Dedifferentiated amniotic fluid mesenchymal stem cell (primary cell): ENCODE measurements at regions not wholly inside any gene's neighbourhood (a gene's known extent, or its start where the extent isn't known, plus 50 kb on each side); places are given as distances from the start of the nearest gene placed in this dataset.
A peak's percentile ranks its signal among the peaks of the same experiment; 100 is the strongest.

Experiments used
- DNase-seq: peaks from one replicate; pipeline ENCODE4 v3.0.0-alpha.2; 2016; ENCODE audit errors: extremely low spot score

DNA sequence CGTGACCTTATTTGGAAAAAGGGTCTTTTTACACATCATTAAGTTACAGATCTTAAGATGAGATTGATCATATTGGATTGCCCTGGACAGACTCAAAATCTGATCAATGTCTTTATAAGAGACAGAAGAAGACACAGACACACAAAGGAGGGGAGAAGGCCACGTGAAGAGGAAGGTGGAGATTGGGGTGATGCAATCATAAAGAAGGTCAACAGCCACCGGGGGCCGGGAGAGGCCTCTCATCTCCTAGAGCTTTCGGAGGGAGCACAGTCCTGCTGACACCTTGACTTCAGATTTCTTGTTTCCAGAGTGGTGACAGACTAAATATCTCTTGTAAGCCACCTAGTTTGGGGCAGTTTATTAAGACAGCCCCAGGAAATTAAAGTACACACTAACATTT lies 204.6 kb upstream of the CSF3R start:
- DNase-seq: no peak

DNA sequence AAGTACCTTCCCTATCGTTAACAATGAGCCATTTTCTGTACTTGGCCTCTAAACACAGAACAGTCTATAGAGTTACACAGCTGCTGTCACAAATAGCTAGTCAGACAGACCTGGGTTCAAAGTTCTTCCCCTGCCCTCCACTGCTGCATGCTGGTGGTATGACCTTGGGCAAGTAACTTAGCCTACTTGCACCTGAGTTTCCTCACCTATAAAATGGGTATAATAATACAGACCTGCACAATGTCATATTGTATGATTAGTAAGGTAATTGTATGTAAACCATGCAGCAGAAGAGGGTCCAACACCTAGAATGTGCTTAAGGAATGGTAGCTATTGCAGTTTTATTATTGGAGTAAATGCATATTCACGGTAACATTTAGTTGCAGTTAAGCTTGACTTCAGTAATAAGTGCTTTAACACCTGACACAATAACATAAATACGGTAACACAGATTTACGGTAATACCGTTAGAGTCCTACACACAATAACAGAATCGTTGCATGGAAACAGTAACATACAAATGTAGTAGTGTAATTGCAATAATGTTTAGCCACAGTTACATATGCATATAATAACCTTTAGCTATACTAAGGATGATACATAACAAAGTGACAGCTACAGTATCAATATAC lies 193.3 kb upstream of the CSF3R start:
- DNase-seq: no peak

DNA sequence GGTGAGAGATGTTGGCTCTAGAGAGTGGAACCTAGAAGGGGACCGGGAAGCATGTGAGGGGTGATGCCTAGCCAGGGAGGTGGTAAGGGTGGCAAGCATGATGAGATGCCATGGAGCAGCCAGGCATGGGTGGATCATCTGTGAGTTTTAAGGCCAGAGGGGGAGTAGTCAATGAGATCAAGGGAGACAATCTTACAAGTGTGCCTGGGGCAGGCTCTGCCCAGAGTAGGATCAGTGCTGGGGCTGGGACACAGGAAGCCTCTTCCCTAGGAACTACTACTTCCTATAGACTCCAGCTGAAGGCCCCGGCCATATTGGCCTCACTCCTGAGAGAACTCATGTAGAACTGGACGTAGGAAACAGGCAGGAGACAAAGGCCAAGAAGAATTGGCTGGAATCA lies 192.4 kb upstream of the CSF3R start:
- DNase-seq: no peak

DNA sequence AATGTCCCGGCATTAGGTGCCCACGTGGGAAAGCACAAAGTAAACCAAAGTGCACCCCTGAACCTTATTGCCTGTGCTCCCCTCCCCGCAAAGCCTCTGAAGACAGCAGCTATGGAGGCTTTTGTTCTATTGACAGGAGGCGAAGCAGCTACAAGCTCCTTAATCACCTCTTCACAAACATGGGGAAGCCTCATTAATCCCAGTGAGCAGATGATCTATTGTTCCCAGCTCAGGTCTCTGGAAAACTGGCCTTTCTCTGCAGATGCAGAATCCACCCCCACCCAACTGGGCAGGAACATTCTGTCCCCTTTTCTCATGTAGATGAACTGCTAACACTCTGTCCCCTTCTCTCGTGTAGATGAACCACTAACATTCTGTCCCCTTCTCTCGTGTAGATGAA lies 190.5 kb upstream of the CSF3R start:
- no peak for DNase-seq

DNA sequence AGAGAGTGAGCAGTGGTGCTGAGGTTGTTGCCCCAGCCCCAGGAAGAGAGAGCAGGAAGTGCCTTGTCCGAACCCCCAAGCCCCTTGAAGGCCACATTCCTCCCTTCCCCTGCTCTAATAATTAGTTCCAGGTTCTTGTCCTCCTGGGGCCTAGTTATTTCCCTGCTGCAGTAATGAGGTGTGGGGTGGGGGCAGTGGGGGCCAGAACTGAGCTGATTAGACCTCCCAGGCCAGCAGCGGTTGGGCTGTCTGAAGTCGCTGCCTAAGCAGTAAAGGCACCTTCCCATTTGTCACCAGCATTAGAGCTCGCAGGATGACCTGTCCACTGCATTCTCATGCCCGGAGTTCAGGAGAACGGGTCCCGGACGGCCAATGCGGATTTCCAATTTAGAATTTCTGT lies 186.5 kb upstream of the CSF3R start:
- DNase-seq: no peak

DNA sequence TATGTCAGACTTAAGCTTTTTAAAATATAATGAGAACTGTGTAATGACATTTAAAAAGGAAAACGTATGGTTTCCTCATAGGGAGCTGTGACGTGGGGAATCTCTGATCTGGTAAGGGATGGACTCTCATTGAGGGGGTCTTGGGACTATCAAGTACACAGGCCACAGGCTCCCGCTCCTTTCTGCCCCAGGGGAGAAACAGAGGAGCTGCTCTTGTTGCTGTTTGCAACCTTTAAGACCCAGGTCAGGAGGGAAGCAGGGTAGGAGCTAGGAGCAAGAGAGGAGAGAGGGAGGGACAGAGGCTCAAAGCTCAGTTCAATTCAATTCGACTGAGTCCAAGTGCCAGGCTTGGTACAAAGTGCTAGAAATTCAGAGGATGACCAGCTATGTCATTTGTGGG lies 185.1 kb upstream of the CSF3R start:
- no peak for DNase-seq

DNA sequence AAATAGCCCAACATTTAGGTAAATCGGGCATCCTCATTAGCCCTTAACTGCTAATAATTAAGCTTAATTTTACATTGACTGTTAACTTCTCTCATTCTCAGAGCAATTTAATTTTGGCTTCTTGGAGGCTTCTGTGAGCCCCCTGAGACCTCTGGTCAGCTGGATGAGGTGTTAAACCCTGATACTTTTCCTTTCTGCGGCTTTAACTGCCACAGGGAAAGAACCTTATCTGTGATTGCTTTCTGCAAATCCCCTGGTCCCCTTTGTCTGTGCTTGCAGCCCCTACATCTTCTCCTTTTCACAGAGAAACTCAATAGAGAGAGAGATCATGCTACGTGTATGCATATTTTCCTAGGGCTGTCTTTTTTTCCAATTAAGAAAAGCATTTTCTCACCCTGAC lies 184.5 kb upstream of the CSF3R start:
- DNase-seq: no peak

DNA sequence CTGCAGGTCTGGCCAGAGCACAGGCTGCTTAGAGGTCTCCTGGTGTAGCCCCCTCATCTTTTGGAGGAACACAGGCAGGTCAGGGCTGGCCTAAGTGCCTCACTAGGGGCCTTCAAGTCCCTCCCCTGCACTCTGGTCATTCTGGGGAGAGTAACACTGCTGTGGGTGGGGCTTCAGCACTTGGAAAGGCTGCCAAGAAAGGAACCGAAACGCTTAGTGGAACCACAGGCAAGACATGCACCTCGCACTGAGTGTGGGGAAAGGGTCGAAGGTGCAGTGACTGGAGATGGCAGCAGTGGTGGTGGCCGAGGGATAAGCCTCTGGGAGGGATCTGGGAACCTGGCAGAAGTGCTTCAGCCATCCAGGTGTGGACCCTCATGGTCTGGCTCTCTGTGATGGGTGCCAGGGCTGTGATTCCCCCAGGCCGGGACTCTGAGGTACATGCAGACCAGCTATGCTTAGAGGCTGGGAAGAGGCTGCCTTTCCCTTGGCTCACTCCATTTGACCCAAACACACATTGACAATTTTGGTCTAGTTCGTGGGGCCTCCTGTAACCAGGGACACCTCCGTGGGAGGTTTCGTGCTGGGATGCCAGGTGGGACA lies 182.9 kb upstream of the CSF3R start:
- no peak for DNase-seq

DNA sequence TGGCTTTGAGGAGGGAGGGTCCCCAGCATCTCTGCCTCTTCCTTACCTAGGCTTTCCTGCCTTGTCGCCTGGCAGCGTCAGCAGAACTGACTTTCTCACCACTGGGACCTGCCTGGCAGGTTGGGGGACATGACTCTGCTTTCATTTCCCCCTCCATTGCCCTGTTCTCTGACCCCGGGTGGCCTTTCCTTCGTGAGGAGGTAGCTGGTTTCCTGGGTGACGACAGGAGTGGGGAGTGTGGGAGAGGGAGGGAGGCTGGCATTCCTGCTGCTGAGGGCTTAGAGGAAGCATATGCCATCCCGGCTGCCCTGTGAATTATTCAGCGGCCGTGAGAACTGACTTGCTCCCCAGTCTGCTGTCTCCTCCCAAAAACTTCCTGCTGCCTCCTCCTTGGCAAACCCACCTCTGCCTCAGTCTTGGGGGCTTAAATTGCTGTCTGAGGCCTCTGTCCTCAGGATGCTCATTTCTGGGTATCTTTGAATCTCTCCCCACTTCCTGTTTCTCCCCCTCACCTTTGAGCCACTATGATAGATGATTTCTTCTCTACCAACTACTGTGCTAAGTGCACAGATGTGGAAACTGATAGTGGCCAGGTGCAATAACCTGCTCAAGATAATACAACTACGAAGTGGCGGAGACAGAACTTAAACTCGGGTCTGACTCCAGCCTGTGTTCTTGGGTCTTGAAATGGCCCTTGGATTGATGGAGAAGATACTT lies 182.0 kb upstream of the CSF3R start:
- no peak for DNase-seq

DNA sequence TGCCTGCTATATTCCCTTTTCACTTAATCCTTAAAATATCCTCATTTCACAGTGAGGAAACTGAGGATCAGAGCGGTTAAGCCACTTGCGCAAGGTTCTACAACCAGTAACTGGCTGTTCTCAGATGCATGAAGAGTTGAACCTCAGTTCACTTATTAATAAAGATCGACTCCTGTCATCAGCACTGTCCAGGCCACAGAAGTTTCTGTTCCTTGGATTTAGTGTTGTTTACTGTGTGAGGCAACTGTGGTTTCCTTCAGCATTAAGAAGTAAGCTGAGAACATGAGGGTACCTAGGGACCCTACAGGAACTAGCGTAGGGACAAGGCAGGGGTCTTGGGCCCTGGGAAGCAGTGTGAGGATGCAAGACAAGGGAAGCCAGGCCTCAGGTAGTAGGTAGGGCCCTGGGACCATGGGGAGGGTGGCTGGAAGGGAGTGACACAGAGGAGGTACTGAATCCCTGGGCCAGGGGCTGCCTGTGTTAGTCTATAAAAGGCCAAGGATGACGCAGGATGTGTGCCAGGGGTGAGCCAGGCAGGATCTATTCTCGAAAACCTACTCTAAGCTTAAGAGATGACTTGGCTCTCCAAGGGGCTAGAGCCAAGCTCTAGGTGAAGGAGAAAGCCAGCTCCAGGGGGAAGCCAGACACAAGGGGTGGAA lies 181.2 kb upstream of the CSF3R start:
- DNase-seq: no peak

DNA sequence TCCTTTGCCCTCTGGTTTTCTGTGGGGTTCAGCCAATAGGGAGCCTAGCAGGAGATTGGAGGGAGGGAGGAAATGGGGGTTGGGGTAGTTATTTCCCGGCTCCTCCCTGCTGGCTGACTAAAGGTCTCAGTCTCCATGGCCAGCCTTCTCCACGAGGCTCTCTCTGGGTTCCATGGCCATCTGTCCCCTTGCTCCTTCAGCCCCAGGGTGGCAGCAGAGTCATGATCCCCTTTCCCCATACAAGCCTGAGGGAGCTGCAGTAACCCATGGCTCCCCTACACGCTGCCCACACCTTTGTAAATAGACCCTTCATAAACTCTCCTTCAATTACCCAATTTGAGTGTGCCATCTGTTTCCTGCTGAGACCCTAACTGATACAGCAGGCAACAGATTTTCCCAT lies 176.1 kb upstream of the CSF3R start:
- DNase-seq: no peak

DNA sequence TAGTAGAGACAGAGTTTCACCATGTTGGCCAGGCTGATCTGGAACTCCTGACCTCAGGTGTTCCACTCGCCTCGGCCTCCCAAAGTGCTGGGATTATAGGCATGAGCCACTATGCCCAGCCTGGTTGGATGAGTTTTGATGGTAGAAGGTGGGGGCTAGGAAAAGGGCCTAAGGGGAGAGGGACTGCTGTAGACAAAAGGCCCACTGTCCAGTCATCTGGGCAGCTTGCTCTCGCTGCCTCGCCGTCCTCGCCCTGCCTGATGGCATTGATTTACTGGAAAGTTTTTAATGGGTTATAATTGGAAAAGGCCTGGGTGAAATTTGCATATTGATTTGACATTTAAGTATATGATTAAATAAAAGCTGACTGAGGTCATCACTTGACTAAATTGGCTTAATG lies 175.1 kb upstream of the CSF3R start:
- DNase-seq: no peak

DNA sequence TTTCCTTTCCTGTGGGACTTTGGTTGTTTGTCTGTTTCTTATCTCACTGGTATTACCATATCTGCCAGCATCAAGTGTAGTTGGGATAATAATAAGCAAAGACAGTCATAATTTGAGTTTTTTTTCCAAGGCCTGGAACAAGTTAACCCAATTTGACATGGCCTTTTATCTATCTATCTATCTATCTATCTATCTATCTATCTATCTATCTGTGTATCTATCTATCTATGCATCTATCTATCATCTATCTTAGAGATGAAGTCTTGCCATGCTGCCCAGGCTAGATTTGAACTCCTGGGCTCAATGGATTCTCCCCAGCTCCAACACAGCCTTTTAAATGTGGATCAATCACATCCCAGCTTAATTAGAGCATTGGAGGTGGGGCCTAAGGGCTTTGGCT lies 174.1 kb upstream of the CSF3R start:
- no peak for DNase-seq

DNA sequence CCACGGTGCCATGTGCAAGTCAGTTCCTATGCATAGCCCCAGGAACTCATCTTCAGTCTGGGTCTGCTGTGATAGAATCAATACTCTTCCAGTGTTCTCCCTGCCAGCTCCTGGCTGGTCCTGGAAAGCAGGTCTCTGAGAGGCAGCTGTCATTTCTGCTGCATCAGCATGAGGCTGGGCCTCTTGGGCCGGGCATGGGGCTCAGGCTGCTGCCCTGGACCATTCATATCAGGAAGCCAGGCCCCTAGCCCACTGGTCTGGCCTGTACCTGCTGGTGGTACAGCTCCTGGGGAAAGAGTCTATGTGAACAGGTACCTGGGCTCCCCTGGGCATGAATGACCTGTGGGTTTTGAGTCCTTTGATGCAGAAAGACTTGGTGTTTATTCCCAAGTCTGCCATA lies 173.6 kb upstream of the CSF3R start:
- DNase-seq: no peak

DNA sequence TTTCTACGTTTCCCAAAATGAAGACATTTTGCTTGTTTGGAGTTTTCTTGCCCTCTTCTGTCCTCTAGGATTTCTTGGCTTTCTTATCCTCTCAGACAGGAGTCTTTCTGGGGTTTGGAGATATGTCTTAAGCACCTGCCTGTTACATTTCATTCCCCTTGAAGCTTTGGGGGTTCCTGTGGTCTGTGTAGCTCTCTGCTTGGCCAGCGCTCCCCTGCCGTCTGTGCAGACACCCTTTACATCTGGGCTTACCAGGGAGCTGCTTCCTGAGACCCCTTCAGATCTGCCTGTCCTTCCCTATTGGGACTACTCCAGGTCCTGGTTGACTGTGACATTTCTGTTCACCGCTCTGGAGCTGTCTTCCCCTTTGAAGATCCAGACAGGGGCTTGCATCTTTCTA lies 171.9 kb upstream of the CSF3R start:
- DNase-seq: no peak

DNA sequence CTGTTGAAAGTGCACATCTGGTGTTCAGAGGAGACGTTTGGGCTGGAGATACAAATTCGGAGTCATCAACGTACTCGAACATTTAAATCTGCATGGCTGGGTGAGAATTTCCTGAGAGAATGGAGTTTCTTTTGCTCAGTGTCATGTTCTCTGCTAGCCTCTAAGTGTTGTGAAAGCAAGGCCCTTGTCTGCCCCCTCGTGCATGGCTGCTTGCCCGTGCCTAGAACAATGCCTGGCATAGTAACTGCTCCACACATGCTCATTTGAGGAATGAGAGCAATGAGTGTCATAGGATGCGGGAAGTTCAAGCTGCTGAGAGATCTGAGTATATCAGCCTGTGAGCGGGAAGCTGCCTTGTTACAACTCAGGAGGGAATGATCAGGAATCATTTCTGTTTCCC lies 171.1 kb upstream of the CSF3R start:
- no peak for DNase-seq

DNA sequence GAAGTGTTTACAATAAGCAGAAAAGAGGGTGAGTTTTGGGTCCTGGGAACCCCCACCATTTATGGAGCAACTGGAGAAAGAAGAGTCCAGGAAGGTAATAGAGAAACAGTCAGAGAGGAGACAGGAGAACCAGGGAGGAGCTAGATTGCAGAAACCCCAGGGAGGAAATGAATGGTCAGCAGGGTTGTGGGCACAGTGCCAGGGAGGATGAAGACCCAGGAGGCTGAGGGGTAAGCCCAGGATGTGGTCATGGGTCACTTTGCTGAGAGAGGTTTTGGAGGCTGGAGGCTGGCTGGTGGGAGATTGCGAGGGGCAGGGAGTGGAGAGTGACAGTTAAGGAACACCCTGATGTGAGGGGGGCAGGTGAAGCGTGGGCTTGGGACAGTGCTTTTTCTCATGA lies 169.9 kb upstream of the CSF3R start:
- no peak for DNase-seq

DNA sequence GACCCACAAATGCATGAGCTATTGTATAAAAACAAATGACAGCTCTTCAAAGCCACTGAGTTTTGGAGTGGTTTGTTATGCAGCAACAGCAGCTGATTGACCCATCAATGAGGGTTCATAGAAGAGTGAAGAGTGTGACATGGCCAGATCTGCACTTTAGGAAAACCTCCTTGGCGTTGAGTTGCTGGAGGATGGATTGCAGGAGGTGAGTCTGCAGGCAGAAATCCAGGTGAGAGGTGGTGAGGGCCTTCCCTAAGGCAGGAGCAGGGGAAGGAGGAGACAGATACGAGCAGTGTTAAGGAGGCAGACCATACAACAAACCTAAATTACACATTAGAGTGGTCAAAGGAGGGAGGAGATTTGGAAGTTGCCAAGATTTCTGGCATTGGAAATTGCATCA lies 169.3 kb upstream of the CSF3R start:
- DNase-seq: no peak

DNA sequence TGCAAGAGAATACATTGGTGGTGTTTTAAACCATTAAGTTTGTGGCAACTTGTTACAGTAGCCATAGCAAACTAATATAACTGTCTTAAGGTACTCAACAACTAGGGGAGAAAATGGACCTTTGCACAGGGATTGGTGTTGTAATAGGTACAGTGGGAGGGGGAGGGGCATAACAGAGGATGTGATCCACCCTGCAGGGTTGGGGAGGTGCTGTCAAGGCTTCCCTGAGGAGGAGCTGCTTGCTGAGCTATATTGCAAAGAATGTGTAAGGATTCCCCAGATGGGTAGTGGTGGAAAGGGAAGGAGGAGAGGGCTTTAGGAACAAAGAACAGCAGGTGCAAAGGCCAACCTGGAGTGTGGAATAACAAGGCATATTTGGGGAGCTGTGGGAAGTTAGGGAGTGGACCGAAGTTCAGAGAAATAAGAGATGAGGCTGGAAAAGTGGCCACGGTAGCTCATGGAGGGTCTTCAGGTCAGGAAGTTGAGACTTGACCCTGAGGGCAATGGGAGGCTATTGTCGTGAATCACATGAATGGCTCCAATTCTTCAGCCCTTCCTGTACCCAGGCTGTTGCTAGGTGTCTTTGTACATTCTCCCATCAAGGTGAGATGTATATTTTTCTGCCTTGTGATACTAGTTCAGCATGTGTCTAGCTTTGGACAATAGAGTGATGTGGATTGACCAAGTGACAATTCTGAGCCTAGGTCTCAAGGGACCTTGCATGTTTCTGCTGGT lies 168.6 kb upstream of the CSF3R start:
- DNase-seq: no peak

DNA sequence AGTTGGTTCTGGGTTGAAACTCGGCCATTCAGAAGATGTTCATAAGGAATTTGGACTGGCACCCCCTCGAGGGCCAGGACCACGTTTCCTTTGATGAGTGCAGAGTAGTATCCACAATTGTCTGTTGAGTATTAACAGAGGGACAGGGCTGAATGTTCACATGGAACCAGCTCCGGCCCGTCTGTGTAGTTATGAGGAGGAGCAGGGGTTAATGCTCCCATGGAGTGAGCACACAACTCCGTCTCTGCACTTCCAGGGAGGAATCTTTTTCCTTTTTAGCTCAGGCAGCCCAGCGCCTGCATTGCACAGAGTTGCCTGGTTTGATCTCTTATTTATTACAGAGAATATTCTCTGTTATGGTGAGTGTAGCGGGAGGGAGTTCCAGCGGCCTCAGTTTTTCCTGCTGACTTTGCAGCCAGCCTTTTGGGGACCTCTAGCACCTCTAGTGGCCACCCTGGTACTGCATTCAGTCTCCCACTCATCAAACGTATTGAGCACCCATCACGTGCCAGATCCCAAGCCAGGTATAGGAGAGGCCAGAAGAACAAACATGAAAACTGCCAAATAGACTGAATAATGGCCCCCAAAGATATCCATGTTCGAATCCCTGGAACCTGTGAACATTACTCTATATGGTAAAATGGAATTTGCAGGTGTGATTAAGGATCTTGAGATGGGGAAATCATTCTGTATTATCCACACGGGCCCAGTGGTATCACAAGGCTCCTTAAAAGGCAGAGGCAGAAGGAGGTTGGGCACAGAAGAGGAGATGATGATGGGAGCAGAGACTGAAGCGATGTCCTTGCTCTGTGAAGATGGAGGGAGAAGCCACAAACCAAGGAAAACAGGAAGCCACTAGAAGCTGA lies 167.7 kb upstream of the CSF3R start:
- DNase-seq: peak; percentile 38

DNA sequence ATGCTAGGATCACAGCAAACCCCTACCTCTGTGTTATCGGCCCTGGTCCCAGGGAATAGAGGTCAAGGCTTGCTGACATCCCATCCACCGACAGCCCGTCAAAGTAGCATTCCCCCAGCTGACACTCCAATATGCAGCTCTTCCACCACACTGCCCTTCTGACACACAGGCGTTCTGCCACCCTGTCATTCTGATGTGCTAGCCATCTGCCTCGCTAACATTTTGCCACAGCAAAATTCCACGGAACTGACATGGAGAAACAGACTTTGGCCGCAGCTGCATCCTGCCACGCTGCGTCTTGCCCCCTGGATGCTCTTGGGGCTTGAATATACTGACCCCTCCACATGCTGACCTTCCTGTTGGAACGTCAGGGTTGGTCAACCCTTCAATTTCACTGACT lies 163.2 kb upstream of the CSF3R start:
- DNase-seq: no peak
